Epithelial cell of proximal tubule (primary cell): ENCODE measurements at regions not wholly inside any gene's neighbourhood (a gene's known extent, or its start where the extent isn't known, plus 50 kb on each side); places are given as distances from the start of the nearest gene placed in this dataset.
A peak's percentile ranks its signal among the peaks of the same experiment; 100 is the strongest.

Source experiments
- DNase-seq: peaks from one replicate; pipeline ENCODE4 v3.0.0-alpha.2; 2011; ENCODE audit warnings: low read depth
- H3K4me3 ChIP-seq: 2 replicates; pipeline ENCODE4 v1.5.1; 2011; ENCODE audit warnings: low read depth, mild to moderate bottlenecking, low read length
- TF ChIP-seq, protein P1 (sequence below): conservative IDR thresholded peaks from 2 replicates; pipeline ENCODE4 v1.5.1; 2012; ENCODE audit warnings: low read depth, mild to moderate bottlenecking, low read length

DNA sequence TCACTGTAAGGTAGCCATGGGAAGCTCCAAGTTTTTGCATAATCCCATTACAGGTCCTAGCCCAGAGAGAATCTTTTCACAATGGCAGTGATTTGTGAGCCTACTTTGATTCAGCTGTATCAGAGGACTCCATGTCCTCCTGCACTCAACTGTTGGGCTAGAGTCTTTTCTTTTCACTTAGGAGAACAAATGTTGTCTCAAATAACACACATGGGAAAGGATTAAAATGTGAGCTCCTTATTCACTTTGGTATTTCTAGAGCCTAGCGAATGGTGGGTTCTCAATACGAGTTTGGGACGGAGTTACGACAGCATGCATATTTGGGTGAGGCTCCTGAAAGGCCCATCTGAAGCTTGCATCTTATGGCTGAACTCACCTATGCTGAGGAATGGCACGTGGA is 183.5 kb upstream of the STEAP4 start:
- DNase-seq, result no peak
- no peak overlapping the region for H3K4me3 ChIP-seq
- TF ChIP-seq, protein P1, sequence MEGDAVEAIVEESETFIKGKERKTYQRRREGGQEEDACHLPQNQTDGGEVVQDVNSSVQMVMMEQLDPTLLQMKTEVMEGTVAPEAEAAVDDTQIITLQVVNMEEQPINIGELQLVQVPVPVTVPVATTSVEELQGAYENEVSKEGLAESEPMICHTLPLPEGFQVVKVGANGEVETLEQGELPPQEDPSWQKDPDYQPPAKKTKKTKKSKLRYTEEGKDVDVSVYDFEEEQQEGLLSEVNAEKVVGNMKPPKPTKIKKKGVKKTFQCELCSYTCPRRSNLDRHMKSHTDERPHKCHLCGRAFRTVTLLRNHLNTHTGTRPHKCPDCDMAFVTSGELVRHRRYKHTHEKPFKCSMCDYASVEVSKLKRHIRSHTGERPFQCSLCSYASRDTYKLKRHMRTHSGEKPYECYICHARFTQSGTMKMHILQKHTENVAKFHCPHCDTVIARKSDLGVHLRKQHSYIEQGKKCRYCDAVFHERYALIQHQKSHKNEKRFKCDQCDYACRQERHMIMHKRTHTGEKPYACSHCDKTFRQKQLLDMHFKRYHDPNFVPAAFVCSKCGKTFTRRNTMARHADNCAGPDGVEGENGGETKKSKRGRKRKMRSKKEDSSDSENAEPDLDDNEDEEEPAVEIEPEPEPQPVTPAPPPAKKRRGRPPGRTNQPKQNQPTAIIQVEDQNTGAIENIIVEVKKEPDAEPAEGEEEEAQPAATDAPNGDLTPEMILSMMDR, result no peak

DNA sequence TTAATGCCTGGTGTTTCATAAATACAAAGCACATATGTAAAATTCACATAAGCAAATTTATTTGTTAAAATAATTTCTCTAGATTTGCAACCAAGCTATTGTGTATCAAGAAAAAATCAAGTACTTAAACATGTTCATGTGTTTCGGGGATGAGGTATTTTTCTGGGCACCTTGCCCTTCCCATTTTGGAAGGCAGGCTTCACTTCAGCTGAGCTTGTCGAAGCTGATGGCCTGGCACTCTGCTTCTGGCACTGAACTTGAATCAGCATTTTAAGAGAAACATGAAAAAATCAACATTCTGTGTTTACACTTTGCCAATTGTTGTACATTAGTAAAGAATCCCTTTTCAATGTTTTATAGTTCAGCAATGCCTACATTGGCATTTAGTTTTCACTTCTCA is 179.1 kb upstream of the STEAP4 start:
- TF ChIP-seq, protein P1, result no peak
- DNase-seq, result no peak

DNA sequence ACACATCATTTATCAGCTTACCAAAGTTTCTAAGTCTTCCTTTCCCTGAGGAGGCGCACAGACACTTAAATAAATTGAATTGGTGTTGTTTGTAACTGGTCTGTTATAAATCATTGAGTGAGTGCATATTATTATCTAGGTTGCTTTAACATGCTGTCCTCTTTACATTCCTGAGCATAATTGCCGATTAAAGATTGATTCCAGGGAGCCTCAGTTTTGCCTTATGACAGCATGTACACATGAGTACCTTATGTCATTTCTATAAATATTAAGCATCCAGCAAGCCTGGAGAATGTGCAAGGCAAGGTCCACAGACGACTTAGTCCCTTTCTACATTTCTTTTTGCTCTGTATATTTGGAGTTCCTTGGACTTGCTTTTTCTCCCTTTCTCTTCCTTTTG is 177.9 kb upstream of the STEAP4 start:
- no peak overlapping the region for H3K4me3 ChIP-seq
- no peak for DNase-seq
- TF ChIP-seq, protein P1, result no peak

More for the DNA sequence above, 179.1 kb upstream of the STEAP4 start:
- H3K4me3 ChIP-seq, result no peak overlapping the region

DNA sequence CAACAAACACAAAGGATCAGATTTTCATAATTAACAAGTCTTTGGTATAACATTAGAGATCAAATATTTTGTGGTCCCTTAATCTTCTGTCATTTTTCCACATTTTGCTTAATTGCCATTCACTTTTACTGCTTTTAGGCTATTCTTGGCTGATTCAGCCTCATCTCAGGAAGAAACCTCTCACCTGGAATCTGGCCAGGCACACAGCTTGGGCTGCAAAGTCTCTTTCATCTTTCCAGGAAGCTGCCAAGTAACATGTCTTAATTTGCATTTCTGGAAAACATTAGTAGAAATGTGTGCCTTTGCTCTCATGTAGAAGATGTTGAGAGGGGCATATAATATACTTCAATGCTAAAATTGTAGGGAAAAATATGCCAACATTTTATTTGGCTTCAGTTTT is 174.2 kb upstream of the STEAP4 start:
- H3K4me3 ChIP-seq, result no peak overlapping the region
- TF ChIP-seq, protein P1, result no peak
- peak; percentile 9 for DNase-seq

DNA sequence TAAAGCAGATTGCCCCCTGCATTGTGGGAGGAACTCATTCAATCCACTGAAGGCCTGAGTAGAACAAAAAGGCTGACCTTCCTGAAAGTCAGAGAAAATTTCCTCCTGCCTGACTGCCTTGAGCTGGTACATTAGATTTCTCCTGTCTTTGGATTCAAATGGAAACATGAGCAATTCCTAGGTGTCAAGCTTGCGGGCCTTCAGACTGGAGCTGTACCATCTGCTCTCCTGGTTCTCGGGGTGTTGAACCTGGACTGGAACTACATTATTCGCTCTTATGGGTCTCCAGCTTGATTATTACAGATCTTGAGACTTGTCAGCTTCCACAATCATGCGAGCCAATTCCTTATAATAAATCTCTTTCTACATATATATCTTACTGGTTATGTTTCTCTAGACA is 173.6 kb upstream of the STEAP4 start:
- H3K4me3 ChIP-seq, result no peak overlapping the region
- no peak for DNase-seq
- TF ChIP-seq, protein P1, result no peak

DNA sequence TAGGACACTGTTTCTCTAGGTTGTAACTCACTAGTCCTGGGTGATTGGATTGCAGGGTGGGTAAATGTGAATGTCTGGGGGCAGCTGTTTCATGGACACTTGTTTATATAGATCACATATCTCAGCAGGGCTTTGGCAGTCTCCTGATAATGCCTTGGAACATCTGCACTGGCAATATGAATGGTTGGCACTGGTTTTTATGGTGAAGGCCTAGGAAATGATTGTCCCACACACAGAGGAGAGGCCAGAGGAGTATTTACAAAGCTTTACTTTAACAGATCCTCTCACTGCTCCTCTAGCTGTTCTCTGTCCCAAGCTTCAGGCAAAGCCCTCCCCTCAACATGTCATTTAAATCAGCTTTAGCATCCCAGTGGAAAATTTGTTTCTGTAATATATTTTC is 171.3 kb upstream of the STEAP4 start:
- H3K4me3 ChIP-seq, result no peak overlapping the region
- DNase-seq, result no peak
- TF ChIP-seq, protein P1, result no peak

DNA sequence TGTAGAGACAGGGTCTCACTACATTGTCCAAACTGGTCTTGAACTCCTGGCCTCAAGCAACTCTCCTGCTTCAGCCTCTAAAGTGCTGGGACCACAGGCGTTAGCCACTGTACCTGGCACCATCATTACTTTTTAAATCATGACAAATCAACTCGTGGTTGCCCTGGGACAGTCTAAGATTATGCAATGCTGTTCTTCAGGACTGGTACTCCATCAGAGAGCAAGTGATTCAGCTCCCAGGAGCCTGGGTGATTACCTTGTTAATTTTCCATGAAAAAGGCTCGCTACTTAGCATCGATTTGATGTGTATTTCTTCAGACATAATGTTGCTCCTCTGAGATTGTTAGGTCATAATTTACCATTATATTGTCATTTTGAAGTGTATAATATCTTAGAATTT is 158.9 kb upstream of the STEAP4 start:
- no peak overlapping the region for H3K4me3 ChIP-seq
- peak; percentile 37 for DNase-seq
- TF ChIP-seq, protein P1, result no peak
